ENCODE measurements at regions not wholly inside any gene's neighbourhood (a gene's known extent, or its start where the extent isn't known, plus 50 kb on each side); places are given as distances from the start of the nearest gene placed in this dataset.

DNA sequence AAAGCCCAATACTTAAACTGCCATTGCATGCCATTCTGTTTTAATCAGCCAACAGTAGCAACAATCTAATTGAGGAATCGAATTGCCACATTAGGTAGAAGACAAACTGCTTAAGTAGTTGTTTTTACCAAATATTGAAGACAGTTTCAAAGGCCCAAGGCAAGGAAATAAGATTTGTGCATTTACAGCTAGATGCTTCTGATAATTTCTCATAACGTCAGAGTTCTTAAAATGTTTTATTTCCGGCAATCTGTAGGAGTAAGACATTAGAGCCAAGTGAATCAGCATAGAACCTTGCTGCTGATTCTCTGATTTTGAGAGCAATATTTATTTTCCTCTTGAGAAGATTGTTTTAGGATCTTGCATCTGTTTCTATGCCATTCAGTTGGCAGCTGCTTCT is 174.3 kb downstream of the RBM43 start:
- TF ChIP-seq, protein P1, sequence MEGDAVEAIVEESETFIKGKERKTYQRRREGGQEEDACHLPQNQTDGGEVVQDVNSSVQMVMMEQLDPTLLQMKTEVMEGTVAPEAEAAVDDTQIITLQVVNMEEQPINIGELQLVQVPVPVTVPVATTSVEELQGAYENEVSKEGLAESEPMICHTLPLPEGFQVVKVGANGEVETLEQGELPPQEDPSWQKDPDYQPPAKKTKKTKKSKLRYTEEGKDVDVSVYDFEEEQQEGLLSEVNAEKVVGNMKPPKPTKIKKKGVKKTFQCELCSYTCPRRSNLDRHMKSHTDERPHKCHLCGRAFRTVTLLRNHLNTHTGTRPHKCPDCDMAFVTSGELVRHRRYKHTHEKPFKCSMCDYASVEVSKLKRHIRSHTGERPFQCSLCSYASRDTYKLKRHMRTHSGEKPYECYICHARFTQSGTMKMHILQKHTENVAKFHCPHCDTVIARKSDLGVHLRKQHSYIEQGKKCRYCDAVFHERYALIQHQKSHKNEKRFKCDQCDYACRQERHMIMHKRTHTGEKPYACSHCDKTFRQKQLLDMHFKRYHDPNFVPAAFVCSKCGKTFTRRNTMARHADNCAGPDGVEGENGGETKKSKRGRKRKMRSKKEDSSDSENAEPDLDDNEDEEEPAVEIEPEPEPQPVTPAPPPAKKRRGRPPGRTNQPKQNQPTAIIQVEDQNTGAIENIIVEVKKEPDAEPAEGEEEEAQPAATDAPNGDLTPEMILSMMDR (IDR thresholded peaks at IDR 0.05; ENCODE audit: low read length) = no peak
- TF ChIP-seq EZH2 (optimal IDR thresholded peaks at IDR 0.05; ENCODE audit: low read depth, low read length) = no peak
